ENCODE measurements at regions not wholly inside any gene's neighbourhood (a gene's known extent, or its start where the extent isn't known, plus 50 kb on each side); places are given as distances from the start of the nearest gene placed in this dataset.
A peak's percentile ranks its signal among the peaks of the same experiment; 100 is the strongest.

DNA sequence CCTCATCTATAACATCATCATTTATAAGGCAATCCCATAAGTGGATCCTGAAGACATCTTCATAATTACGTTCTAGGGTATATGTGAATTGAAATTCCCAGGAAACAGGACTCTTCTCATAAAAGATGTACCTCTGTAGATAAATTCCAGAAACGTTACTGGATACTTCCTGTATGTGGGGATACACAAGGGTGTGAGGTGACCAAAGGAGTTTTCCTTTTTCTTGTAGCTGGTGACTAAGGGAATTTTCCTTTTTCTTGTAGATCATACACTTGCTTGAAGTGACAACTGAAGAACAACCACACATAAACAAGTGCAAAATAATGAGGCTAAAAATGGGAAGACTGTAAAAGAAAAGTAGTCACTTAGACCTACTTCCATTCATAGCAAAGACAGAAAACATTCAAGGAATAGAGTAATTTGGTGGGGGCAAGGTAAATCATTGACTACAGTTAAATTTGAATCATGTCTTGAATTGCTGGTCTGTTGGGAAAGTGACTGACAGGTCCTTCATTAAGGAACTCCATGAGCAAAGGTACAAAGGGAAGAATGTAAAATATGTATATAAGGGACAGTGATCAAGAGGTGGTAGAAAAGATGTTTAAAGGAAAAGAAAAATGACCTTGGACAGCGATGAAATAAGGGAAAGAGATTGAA lies 53.2 kb upstream of the UBE2E3 start:
- H3K4me3 ChIP-seq (ENCODE audit: control insufficient read depth, low read depth, low read length) = no peak overlapping the region
- TF ChIP-seq, protein P1, sequence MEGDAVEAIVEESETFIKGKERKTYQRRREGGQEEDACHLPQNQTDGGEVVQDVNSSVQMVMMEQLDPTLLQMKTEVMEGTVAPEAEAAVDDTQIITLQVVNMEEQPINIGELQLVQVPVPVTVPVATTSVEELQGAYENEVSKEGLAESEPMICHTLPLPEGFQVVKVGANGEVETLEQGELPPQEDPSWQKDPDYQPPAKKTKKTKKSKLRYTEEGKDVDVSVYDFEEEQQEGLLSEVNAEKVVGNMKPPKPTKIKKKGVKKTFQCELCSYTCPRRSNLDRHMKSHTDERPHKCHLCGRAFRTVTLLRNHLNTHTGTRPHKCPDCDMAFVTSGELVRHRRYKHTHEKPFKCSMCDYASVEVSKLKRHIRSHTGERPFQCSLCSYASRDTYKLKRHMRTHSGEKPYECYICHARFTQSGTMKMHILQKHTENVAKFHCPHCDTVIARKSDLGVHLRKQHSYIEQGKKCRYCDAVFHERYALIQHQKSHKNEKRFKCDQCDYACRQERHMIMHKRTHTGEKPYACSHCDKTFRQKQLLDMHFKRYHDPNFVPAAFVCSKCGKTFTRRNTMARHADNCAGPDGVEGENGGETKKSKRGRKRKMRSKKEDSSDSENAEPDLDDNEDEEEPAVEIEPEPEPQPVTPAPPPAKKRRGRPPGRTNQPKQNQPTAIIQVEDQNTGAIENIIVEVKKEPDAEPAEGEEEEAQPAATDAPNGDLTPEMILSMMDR (conservative IDR thresholded peaks at IDR 0.05; ENCODE audit: control insufficient read depth, insufficient read depth, low read depth, low read length) = no peak
- DNase-seq (ENCODE audit: low read depth) = no peak

DNA sequence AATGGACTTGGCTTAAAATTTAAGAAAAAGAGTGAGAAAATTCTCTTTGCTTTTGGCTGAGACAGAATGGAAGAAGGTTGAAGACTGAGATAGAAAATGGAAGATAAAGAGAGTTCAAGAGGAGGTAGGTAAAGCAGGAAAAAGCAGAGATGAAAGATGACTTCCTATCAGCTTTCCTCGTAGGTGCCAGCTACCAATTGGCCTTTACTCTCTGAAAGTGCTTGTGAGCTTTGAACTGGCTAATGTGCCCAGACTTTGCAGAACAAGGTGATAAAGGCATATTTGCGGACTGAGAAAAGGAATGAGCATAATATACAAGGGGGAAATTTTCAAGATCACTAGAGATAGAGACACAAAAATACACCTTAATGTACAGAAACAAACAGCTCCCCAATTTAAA lies 54.7 kb upstream of the UBE2E3 start:
- TF ChIP-seq, protein P1 (conservative IDR thresholded peaks at IDR 0.05; ENCODE audit: control insufficient read depth, insufficient read depth, low read depth, low read length) = no peak
- no peak for DNase-seq (ENCODE audit: low read depth)

DNA sequence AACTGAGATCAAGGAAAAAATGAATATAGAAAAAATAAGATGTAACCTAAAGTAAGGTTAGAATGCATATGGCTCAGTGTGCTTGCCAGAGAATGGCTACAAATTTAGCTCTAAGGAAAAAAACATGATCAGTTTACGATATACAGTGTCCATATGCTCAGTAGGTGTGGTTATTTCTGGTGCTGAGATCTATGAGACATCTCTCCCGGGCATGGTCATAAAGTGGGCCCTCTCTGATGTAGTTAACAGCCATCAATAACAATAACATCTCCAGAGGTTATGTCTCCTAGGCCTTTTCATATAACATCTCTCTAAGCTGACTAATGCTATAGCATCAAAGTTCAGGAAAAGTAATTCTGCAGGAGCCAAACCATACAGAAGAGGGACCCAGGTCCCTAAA lies 56.3 kb upstream of the UBE2E3 start:
- no peak for DNase-seq (ENCODE audit: low read depth)
- no peak overlapping the region for H3K4me3 ChIP-seq (ENCODE audit: control insufficient read depth, low read depth, low read length)
- TF ChIP-seq, protein P1 (conservative IDR thresholded peaks at IDR 0.05; ENCODE audit: control insufficient read depth, insufficient read depth, low read depth, low read length) = no peak

More for the DNA sequence above, 54.7 kb upstream of the UBE2E3 start:
- H3K4me3 ChIP-seq (ENCODE audit: control insufficient read depth, low read depth, low read length) = no peak overlapping the region

DNA sequence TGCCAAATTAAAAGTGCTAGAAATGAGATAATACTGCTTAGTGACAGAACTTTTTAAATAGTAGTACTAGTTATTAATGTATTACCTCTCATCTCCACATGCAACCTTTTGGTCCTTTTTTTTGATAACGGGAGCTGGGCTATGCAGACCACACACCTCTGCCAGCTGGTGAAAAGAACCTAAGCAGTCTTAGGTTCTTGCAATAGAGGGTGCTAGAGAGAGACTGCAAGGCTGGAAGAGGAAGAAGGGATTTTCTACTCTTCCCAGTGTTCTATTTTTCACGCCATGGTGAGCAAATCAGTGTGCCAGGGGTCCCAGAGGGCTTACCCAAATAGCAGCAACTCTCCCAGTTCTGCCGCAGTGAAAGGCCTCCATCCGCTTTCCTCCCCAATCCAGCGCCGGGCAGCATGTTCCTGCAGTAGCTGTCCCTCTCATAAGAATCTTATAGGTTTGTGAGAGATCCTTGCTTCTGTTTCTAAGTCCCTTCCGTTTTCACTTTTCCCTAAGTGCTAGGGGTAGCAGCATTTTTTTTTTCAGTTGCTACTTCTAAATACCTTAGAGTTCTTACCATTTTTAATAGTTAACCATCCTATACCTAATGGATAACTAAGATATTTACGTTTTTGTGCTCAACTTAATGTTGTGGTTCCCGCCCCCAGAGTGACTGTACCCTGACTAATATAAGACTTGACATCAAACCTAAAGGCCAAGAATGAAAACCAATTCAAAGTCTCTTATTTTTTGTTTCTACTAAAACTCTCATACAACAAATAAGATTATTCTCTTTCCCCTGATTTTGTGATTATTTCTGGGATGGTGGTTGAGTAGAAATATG lies 69.4 kb upstream of the UBE2E3 start:
- H3K4me3 ChIP-seq (ENCODE audit: control insufficient read depth, low read depth, low read length) = no peak overlapping the region
- DNase-seq (ENCODE audit: low read depth) = peak; percentile 43
- TF ChIP-seq, protein P1 (conservative IDR thresholded peaks at IDR 0.05; ENCODE audit: control insufficient read depth, insufficient read depth, low read depth, low read length) = no peak

DNA sequence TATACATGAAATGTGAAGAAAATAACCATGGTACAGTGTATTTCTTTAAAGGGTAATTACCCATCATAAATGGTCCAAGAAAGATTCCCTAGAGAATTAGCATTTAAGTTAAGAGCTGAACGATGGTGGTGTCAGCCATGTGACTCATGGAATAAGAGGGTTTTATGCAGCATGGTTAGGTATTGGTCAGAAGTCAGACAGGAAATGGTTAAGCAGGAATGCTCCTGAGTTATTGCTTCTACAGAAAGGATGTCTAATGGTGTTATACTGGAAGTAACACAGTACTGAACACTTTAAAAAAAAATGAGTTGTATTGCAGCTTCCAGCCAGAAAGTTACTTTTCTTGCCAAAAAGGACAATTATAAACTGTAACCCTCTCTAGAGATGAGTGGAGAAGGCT lies 72.7 kb upstream of the UBE2E3 start:
- DNase-seq (ENCODE audit: low read depth) = peak; percentile 88
- no peak overlapping the region for H3K4me3 ChIP-seq (ENCODE audit: control insufficient read depth, low read depth, low read length)
- TF ChIP-seq, protein P1 (conservative IDR thresholded peaks at IDR 0.05; ENCODE audit: control insufficient read depth, insufficient read depth, low read depth, low read length) = no peak

DNA sequence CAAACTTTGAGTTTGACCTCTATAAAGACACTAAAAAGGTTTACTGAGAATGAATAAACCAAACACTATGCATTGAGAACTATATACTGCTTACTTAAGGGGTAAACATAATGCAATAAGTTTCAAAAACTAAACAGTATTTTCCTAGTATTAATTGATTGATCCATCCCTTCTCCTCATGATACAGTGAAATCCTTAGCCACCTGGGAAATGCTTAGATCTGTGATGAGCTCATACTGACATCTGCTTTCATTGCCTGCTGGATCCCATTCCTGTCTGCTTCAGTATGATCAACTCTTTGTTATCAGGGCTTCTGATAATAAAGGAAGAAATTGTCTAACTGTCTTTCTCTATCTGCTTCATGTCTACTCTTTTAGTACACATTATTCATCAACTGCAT lies 74.9 kb upstream of the UBE2E3 start:
- TF ChIP-seq, protein P1 (conservative IDR thresholded peaks at IDR 0.05; ENCODE audit: control insufficient read depth, insufficient read depth, low read depth, low read length) = no peak
- DNase-seq (ENCODE audit: low read depth) = no peak

More for the DNA sequence above, 74.9 kb upstream of the UBE2E3 start:
- no peak overlapping the region for H3K4me3 ChIP-seq (ENCODE audit: control insufficient read depth, low read depth, low read length)
